ENCODE measurements at regions not wholly inside any gene's neighbourhood (a gene's known extent, or its start where the extent isn't known, plus 50 kb on each side); places are given as distances from the start of the nearest gene placed in this dataset.

- Histone ChIP-seq H2AK5ac (ENCODE audit: low read depth, low read length) (no peak overlapping the region), H4K91ac (ENCODE audit: insufficient read depth, low read depth, low read length) (no peak overlapping the region), H3K18ac (ENCODE audit: low read depth, low read length) (no peak overlapping the region), H3K9ac (ENCODE audit: low read depth, low read length) (no peak overlapping the region), H3K23ac (ENCODE audit: low read depth, low read length) (no peak overlapping the region), H3K27me3 (ENCODE audit: control insufficient read depth, insufficient read depth, low read length) (no peaks in the 10 kb centered on the region), H3K79me1 (ENCODE audit: low read depth in 1 of 2, low read length in 2 of 2) (no peaks in the 10 kb centered on the region), H3K9me3 (ENCODE audit: control insufficient read depth, insufficient read depth, low read length) (peaks cover 5% of the 10 kb centered on the region; the same call in 1 of the 2 replicates), H3K4me1 (ENCODE audit: control insufficient read depth, insufficient read depth, low read length) (no peaks in the 10 kb centered on the region), H3K14ac (replicated peaks; ENCODE audit: low read depth, low read length) (no peak overlapping the region), H4K8ac (ENCODE audit: low read depth in 2 of 2, low read length in 2 of 2) (no peak overlapping the region), H2AK9ac (replicated peaks; ENCODE audit: low read depth, low read length, poor library complexity) (no peak overlapping the region), H3K4ac (ENCODE audit: low read depth, low read length) (no peak overlapping the region), H3K4me2 (ENCODE audit: low read depth, low read length) (no peak overlapping the region), H4K5ac (ENCODE audit: low read depth, low read length) (no peak overlapping the region), H3K9me1 (ENCODE audit: insufficient read depth, low read length) (no peaks in the 10 kb centered on the region), H2BK5ac (ENCODE audit: low read depth, low read length, poor library complexity, severe bottlenecking) (no peak overlapping the region), H2BK20ac (ENCODE audit: low read depth, low read length) (no peak overlapping the region), H3K4me3 (ENCODE audit: insufficient read depth, low read depth, low read length) (no peak overlapping the region), H2BK15ac (ENCODE audit: low read depth, low read length) (no peak overlapping the region), H3K36me3 (ENCODE audit: control insufficient read depth, insufficient read depth, low read length) (no peaks in the 10 kb centered on the region), H2BK120ac (ENCODE audit: low read depth, low read length) (no peak overlapping the region), H3K56ac (ENCODE audit: extremely low read depth, insufficient read depth, low read length) (no peak overlapping the region), H3K27ac (ENCODE audit: insufficient read depth, low read length) (no peak overlapping the region), H4K20me1 (ENCODE audit: insufficient read depth, low read length) (no peaks in the 10 kb centered on the region), H2AFZ (replicated peaks; ENCODE audit: low read length, poor library complexity) (no peak overlapping the region)
- in situ Hi-C loops (cut with MboI; ENCODE audit: low sequenced_read_pairs) (no loop called here), intact Hi-C loops (cut with micrococcal nuclease) (no loop called here), dilution Hi-C loops (cut with HindIII; ENCODE audit: low sequenced_read_pairs, unreplicated experiment) (no loop called here)
- no TSS peak for BruUV-seq (replicated peaks)
- no CpG with 5 or more reads among the region's 1 CpG for WGBS, 2 experiments (ENCODE audit: extremely low coverage in 2 of 2, insufficient read length in 1 of 2)
- CTCF ChIA-PET: no interaction called here
- ATAC-seq (ENCODE audit: low read depth) (no peak), DNase-seq (no peak)
- no peak for TF ChIP-seq CEBPB (IDR thresholded peaks at IDR 0.05; ENCODE audit: low read depth, low read length)
- TF ChIP-seq MXI1 (IDR thresholded peaks at IDR 0.05; ENCODE audit: borderline replicate concordance, low read depth, low read length): no peak
- TF ChIP-seq BHLHE40 (IDR thresholded peaks at IDR 0.05; ENCODE audit: low read depth, low read length): no peak
- TF ChIP-seq FOS (IDR thresholded peaks at IDR 0.05; ENCODE audit: low read depth, low read length): no peak
- TF ChIP-seq CTCF (conservative IDR thresholded peaks at IDR 0.05; ENCODE audit: low read depth, low read length): no peak
- no peak for TF ChIP-seq MAZ (IDR thresholded peaks at IDR 0.05; ENCODE audit: borderline replicate concordance, low read depth, low read length)
- TF ChIP-seq SMC3 (IDR thresholded peaks at IDR 0.05; ENCODE audit: low read depth, low read length): no peak
- no peak for TF ChIP-seq MAFK (IDR thresholded peaks at IDR 0.05; ENCODE audit: low read depth, low read length)
- TF ChIP-seq NFE2L2 (IDR thresholded peaks at IDR 0.05; ENCODE audit: low read depth, low read length): no peak
- TF ChIP-seq RCOR1 (IDR thresholded peaks at IDR 0.05; ENCODE audit: insufficient replicate concordance, low read length): no peak
- no peak for TF ChIP-seq USF2 (IDR thresholded peaks at IDR 0.05; ENCODE audit: low read depth, low read length)
- no peak for TF ChIP-seq ELK1 (IDR thresholded peaks at IDR 0.05; ENCODE audit: borderline replicate concordance, low read depth, low read length)
- no peak for TF ChIP-seq RAD21 (IDR thresholded peaks at IDR 0.05; ENCODE audit: low read length)
- POLR2A ChIA-PET (ENCODE audit: unreplicated experiment): interaction anchor here (0.6 kb wide), 1 partner anchor 42 kb away, joined by 3 read pairs; no protein-coding TSS in a partner anchor
These were observed 262.1 kb downstream of the IL20RB start for GRCh38 chr3:137219801-137220445.
